ENCODE measurements at regions not wholly inside any gene's neighbourhood (a gene's known extent, or its start where the extent isn't known, plus 50 kb on each side); places are given as distances from the start of the nearest gene placed in this dataset.

DNA sequence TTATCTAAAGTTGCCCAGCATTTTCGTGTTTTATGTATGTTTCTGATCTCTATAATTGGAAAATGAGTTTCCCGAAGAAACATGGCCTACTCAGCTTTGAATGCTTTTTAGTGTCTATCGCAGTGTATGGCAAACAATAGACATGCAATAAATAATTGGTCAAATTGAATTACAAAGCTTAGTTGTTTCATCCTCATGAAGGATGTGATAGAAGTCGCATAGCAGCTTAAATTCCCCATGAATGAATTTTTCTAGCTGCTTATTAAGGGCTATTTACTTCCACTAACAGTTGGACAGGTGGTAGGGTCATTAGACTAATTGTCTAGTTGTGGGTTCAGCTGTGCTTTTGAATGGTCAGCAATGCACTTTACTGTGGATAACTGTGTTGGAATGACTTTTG is 467.3 kb upstream of the MBL2 start:
- Histone ChIP-seq H3K9me3 (ENCODE audit: low read length) (no peaks in the 10 kb centered on the region), H3F3A (ENCODE audit: insufficient read depth, low read length, poor library complexity, severe bottlenecking) (no peaks in the 10 kb centered on the region), H3K27ac (ENCODE audit: low read length) (no peak overlapping the region), H3K36me3 (ENCODE audit: insufficient read depth, low read length) (no peaks in the 10 kb centered on the region), H3K79me2 (replicated peaks; ENCODE audit: insufficient read depth, low read length) (no peaks in the 10 kb centered on the region), H2AFZ (ENCODE audit: low read depth, low read length) (no peak overlapping the region), H3K9me2 (ENCODE audit: insufficient read depth, low read length) (no peaks in the 10 kb centered on the region), H4K20me1 (ENCODE audit: insufficient read depth) (no peaks in the 10 kb centered on the region), H3K9ac (ENCODE audit: low read length) (no peak overlapping the region), H3K4me3 (ENCODE audit: low read length) (no peak overlapping the region), H3K4me2 (ENCODE audit: low read length) (no peak overlapping the region), H3K27me3 (ENCODE audit: insufficient read depth, low read depth, low read length) (no peaks in the 10 kb centered on the region)
- no peak for TF ChIP-seq MXI1 (conservative IDR thresholded peaks at IDR 0.05; ENCODE audit: poor library complexity, severe bottlenecking)

DNA sequence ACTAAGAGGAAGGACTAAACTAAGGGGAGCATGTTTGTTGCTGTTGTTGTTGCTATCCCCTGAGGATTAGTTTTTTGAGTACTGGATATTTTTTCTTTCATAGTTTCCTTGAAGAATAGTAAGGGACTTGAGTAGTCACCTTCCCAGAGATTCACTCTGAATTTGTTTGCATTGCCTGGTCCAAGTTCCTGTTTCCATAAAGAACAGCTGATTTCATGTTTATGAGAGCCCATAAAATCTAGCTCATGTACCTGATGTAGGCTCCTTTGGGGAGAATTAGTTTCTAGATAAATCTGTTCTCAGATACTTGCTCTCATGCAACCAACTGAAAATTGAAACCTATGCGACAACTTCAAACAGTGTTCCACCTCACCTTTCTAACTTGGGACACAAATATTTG is 464.4 kb upstream of the MBL2 start:
- Histone ChIP-seq H3K4me3 (ENCODE audit: low read length) (no peak overlapping the region), H3K27ac (ENCODE audit: low read length) (no peak overlapping the region), H3K27me3 (ENCODE audit: insufficient read depth, low read depth, low read length) (no peaks in the 10 kb centered on the region), H4K20me1 (ENCODE audit: insufficient read depth) (no peaks in the 10 kb centered on the region), H2AFZ (ENCODE audit: low read depth, low read length) (no peak overlapping the region), H3K4me2 (ENCODE audit: low read length) (no peak overlapping the region), H3K9me3 (ENCODE audit: low read length) (no peaks in the 10 kb centered on the region), H3K9ac (ENCODE audit: low read length) (no peak overlapping the region), H3K36me3 (ENCODE audit: insufficient read depth, low read length) (no peaks in the 10 kb centered on the region), H3K9me2 (ENCODE audit: insufficient read depth, low read length) (no peaks in the 10 kb centered on the region), H3F3A (ENCODE audit: insufficient read depth, low read length, poor library complexity, severe bottlenecking) (no peaks in the 10 kb centered on the region), H3K79me2 (replicated peaks; ENCODE audit: insufficient read depth, low read length) (no peaks in the 10 kb centered on the region)
- TF ChIP-seq EZH2 (IDR thresholded peaks at IDR 0.05; ENCODE audit: borderline replicate concordance, insufficient read depth, low read length, poor library complexity, severe bottlenecking): no peak
- no peak for TF ChIP-seq SMC3 (conservative IDR thresholded peaks at IDR 0.05; ENCODE audit: poor library complexity)
- TF ChIP-seq RAD21 (conservative IDR thresholded peaks at IDR 0.05): no peak
- TF ChIP-seq, protein P1, sequence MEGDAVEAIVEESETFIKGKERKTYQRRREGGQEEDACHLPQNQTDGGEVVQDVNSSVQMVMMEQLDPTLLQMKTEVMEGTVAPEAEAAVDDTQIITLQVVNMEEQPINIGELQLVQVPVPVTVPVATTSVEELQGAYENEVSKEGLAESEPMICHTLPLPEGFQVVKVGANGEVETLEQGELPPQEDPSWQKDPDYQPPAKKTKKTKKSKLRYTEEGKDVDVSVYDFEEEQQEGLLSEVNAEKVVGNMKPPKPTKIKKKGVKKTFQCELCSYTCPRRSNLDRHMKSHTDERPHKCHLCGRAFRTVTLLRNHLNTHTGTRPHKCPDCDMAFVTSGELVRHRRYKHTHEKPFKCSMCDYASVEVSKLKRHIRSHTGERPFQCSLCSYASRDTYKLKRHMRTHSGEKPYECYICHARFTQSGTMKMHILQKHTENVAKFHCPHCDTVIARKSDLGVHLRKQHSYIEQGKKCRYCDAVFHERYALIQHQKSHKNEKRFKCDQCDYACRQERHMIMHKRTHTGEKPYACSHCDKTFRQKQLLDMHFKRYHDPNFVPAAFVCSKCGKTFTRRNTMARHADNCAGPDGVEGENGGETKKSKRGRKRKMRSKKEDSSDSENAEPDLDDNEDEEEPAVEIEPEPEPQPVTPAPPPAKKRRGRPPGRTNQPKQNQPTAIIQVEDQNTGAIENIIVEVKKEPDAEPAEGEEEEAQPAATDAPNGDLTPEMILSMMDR (IDR thresholded peaks at IDR 0.05; ENCODE audit: poor library complexity, severe bottlenecking): no peak
- TF ChIP-seq, protein P2, sequence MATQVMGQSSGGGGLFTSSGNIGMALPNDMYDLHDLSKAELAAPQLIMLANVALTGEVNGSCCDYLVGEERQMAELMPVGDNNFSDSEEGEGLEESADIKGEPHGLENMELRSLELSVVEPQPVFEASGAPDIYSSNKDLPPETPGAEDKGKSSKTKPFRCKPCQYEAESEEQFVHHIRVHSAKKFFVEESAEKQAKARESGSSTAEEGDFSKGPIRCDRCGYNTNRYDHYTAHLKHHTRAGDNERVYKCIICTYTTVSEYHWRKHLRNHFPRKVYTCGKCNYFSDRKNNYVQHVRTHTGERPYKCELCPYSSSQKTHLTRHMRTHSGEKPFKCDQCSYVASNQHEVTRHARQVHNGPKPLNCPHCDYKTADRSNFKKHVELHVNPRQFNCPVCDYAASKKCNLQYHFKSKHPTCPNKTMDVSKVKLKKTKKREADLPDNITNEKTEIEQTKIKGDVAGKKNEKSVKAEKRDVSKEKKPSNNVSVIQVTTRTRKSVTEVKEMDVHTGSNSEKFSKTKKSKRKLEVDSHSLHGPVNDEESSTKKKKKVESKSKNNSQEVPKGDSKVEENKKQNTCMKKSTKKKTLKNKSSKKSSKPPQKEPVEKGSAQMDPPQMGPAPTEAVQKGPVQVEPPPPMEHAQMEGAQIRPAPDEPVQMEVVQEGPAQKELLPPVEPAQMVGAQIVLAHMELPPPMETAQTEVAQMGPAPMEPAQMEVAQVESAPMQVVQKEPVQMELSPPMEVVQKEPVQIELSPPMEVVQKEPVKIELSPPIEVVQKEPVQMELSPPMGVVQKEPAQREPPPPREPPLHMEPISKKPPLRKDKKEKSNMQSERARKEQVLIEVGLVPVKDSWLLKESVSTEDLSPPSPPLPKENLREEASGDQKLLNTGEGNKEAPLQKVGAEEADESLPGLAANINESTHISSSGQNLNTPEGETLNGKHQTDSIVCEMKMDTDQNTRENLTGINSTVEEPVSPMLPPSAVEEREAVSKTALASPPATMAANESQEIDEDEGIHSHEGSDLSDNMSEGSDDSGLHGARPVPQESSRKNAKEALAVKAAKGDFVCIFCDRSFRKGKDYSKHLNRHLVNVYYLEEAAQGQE (IDR thresholded peaks at IDR 0.05; ENCODE audit: borderline replicate concordance): no peak
- no peak for TF ChIP-seq POLR2AphosphoS5 (IDR thresholded peaks at IDR 0.05)
- no peak for TF ChIP-seq MXI1 (conservative IDR thresholded peaks at IDR 0.05; ENCODE audit: poor library complexity, severe bottlenecking)
- TF ChIP-seq TAF1 (IDR thresholded peaks at IDR 0.05; ENCODE audit: low read depth): no peak
- no peak for TF ChIP-seq EP300 (conservative IDR thresholded peaks at IDR 0.05; ENCODE audit: poor library complexity, severe bottlenecking)

DNA sequence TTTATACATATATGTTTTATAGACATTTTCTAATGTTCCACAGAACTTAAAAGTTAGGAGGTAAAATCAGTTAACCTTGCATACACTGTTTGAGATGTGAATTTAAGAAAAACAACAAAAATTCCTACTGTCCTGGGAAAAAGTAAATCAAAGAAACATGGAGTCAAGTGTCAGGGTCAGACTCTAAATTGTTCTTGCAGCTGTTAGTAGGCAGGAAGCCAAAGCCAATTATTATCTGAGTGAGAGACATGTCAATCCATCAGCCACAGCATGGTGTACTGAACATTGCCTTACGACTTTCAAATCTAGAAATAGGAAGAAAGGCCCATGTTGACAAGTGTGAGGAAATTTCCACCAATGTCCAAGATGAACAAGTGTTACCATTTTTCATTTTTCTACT is 461.2 kb upstream of the MBL2 start:
- no peaks in the 10 kb centered on the region for H3K79me2 ChIP-seq (replicated peaks; ENCODE audit: insufficient read depth, low read length)
- H3K27ac ChIP-seq (ENCODE audit: low read length): no peak overlapping the region
- H4K20me1 ChIP-seq (ENCODE audit: insufficient read depth): no peaks in the 10 kb centered on the region
- H3K9me3 ChIP-seq (ENCODE audit: low read length): no peaks in the 10 kb centered on the region
- H3F3A ChIP-seq (ENCODE audit: insufficient read depth, low read length, poor library complexity, severe bottlenecking): no peaks in the 10 kb centered on the region
- no peak overlapping the region for H3K9ac ChIP-seq (ENCODE audit: low read length)
- H2AFZ ChIP-seq (ENCODE audit: low read depth, low read length): no peak overlapping the region
- no peaks in the 10 kb centered on the region for H3K9me2 ChIP-seq (ENCODE audit: insufficient read depth, low read length)
- no peak overlapping the region for H3K4me2 ChIP-seq (ENCODE audit: low read length)
- no peaks in the 10 kb centered on the region for H3K27me3 ChIP-seq (ENCODE audit: insufficient read depth, low read depth, low read length)
- TF ChIP-seq POLR2AphosphoS5 (IDR thresholded peaks at IDR 0.05) (peak; percentile 43), RAD21 (conservative IDR thresholded peaks at IDR 0.05) (no peak)
- no peaks in the 10 kb centered on the region for H3K36me3 ChIP-seq (ENCODE audit: insufficient read depth, low read length)
- H3K4me3 ChIP-seq (ENCODE audit: low read length): no peak overlapping the region
